Loucy (cell line): ENCODE measurements at regions not wholly inside any gene's neighbourhood (a gene's known extent, or its start where the extent isn't known, plus 50 kb on each side); places are given as distances from the start of the nearest gene placed in this dataset.

Source experiments
- EZH2phosphoT487 ChIP-seq: fragments of 200-600 bp; IDR thresholded peaks from 2 replicates; pipeline ENCODE4 v1.6.1; 2018; ENCODE audit warnings: antibody characterized with exemption, mild to moderate bottlenecking, moderate library complexity, borderline replicate concordance
- TF ChIP-seq, protein P1 (sequence below): fragments of 200-600 bp; sonication (generic); conservative IDR thresholded peaks from 2 replicates; pipeline ENCODE4 v1.5.1; 2014; ENCODE audit warnings: mild to moderate bottlenecking, antibody characterized with exemption, low read length

DNA sequence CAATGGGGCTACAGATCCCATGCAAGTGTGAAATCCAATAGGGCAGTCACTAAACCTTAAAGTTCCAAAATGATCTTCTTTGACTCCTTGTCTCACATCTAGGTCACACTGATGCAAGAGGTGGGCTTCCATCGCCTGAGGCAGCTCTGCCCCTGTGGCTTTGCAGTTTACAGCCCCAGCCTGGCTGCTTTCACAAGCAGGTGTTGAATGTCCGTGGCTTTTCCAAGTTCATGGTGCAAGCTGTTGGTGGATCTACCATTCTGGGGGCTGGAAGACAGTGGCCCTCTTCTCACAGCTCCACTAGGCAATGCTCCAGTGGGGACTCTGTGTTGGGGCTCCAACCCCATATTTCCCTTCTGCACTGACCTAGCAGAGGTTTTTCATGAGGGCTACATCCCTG, 68.5 kb upstream of the PRR20G start:
- TF ChIP-seq, protein P1, sequence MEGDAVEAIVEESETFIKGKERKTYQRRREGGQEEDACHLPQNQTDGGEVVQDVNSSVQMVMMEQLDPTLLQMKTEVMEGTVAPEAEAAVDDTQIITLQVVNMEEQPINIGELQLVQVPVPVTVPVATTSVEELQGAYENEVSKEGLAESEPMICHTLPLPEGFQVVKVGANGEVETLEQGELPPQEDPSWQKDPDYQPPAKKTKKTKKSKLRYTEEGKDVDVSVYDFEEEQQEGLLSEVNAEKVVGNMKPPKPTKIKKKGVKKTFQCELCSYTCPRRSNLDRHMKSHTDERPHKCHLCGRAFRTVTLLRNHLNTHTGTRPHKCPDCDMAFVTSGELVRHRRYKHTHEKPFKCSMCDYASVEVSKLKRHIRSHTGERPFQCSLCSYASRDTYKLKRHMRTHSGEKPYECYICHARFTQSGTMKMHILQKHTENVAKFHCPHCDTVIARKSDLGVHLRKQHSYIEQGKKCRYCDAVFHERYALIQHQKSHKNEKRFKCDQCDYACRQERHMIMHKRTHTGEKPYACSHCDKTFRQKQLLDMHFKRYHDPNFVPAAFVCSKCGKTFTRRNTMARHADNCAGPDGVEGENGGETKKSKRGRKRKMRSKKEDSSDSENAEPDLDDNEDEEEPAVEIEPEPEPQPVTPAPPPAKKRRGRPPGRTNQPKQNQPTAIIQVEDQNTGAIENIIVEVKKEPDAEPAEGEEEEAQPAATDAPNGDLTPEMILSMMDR = no peak
- TF ChIP-seq EZH2phosphoT487 = no peak
